Lower leg skin (tissue), 3 donors: ENCODE measurements at regions not wholly inside any gene's neighbourhood (a gene's known extent, or its start where the extent isn't known, plus 50 kb on each side); places are given as distances from the start of the nearest gene placed in this dataset.

Source experiments
- POLR2A ChIP-seq, 2 donors: fragments of 450-650 bp; IDR thresholded peaks; one replicate each; pipeline ENCODE4 v1.6.1; 2016 to 2017; ENCODE audit warnings: antibody characterized with exemption in 2 of 2, mild to moderate bottlenecking in 1 of 2, moderate library complexity in 1 of 2
- TF ChIP-seq, protein P1 (sequence below), 3 donors: fragments of 450-650 bp; IDR thresholded peaks; one replicate each; pipeline ENCODE4 v1.5.1; 2016; ENCODE audit warnings: antibody characterized with exemption in 3 of 3, mild to moderate bottlenecking in 3 of 3, moderate library complexity in 2 of 3

DNA sequence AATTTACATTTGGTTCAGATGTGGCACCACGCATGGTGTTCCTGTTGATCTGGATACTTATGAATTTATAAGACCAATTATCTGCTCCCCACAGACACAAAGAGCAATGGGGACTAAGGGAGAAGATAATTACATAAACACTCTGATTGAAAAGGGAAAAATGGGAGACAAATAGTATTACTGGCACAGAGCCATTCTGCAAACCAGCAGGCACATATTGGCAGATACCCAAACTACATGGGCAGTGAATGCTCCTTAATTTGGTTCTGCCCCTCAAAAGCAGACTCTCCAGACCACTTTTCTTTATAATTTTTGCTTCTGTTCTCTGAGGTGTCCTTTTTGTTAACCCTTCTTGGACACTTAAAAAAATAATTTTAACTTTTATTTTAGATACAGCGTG lies 1674.2 kb downstream of the PCDH9 start:
- no peak for TF ChIP-seq POLR2A (IDR thresholded peaks at IDR 0.05)
- TF ChIP-seq, protein P1, sequence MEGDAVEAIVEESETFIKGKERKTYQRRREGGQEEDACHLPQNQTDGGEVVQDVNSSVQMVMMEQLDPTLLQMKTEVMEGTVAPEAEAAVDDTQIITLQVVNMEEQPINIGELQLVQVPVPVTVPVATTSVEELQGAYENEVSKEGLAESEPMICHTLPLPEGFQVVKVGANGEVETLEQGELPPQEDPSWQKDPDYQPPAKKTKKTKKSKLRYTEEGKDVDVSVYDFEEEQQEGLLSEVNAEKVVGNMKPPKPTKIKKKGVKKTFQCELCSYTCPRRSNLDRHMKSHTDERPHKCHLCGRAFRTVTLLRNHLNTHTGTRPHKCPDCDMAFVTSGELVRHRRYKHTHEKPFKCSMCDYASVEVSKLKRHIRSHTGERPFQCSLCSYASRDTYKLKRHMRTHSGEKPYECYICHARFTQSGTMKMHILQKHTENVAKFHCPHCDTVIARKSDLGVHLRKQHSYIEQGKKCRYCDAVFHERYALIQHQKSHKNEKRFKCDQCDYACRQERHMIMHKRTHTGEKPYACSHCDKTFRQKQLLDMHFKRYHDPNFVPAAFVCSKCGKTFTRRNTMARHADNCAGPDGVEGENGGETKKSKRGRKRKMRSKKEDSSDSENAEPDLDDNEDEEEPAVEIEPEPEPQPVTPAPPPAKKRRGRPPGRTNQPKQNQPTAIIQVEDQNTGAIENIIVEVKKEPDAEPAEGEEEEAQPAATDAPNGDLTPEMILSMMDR (IDR thresholded peaks at IDR 0.05) = no peak
